Right renal cortex interstitium (tissue), 3 donors: ENCODE measurements at regions not wholly inside any gene's neighbourhood (a gene's known extent, or its start where the extent isn't known, plus 50 kb on each side); places are given as distances from the start of the nearest gene placed in this dataset.
"Not testable (repeated sequence)": the region's sequence is repeated elsewhere in the genome, so short reads cannot be mapped to it uniquely, and the experiment has no call there.

ENCODE experiments used
- DNase-seq, 3 donors: peaks; one replicate each; pipeline ENCODE4 v3.0.0-alpha.2; 2013; ENCODE audit warnings: low read depth in 3 of 3, low spot score in 2 of 3

DNA sequence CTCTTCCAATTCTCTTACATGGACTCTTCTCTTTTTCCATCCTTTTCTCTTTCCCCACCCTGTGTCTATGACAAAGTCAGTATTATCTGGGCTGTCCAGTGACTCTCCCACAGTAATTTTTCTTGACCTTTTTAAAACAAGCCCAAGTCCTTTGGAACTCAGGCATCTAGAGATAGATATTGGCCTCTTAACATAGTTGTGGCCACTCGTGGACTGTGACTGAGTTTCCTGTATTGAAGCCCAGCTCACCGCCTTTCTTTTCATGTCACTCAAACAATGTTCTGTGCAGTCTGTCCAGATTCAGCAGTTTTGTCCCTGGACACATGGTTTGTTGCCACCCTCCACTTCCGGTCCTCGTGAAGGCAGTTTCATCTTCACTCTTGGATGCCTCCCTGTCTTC is 110.9 kb upstream of the CDC14C start:
- DNase-seq: no peak

DNA sequence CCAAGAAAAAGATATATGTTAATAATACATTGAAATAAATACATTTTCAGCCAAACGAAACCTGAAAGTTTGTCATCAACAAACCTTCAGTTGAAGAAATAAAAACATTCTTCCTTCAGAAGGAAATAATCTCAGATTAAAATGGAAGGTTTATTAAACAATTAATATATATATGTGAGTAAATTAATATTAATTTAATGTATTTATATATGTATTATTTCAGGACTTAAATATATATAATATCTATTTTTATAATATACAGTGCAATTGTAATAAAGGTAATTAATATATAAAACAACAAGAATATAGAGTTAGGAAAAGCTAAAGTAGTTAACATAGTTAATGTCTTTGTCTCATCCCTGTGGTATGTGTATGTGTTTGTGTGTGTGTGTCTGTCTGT is 102.2 kb upstream of the CDC14C start:
- no peak for DNase-seq

DNA sequence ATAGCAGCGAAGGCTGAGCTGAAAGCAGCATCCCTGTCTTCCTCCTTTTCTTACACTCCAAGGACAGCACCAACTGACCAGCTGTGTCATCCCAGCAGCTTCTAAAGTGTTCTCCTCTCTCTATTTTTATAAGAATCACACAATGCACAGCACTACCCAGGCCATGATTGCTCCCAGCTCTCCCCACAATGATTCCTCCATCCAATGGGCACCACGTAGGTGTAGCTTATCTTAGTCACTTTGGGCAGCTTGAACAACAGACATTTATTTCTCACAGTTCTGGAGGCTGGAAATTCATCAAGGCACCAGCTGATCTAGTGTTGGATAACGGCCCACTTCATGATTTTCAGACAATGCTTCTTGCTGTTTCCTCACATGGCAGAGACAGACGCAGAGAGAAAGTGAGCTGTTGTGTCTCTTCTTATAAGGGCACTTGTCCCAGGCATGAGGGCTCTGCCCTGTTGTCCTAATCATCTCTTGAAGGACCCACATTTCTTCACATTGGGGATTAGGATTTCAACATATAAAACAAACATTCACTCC is 92.0 kb upstream of the CDC14C start:
- no peak for DNase-seq

DNA sequence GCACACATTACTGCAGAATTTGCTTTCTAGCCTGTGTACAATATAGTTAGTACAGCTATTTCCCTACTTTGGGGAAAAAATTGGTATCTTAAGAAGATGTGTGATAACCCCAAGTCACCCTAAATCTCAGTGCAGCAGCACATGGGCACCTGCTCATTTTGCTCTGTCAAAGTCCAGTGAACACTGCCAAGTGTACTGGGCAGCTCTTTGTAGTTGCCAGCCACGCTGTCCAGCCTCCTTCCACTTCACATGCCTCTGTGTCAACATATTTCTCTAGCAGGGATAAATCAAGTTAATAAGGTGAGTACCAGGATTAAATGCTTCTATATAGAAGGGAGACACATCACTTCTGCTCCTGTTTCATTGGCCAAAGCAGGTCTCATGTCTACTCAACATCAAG is 87.1 kb upstream of the CDC14C start:
- no peak for DNase-seq

DNA sequence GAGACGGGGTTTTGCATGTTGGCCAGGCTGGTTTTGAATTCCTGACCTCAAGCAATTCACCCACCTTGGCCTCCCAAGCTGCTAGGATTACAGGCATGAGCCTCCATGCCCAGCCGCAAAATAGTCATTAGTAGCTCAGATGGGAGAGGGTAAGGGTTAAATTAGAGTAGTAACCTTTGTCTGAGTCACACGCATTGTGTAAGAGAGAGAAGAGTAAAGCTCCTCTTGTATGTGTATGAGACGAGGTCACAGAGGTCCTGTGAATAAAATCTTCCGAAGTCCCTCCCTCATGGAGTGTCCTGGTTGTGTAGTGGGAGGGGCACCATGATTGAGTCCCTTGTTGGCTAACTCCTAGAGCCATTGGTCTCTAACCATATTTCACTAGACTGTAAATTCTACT is 85.2 kb upstream of the CDC14C start:
- DNase-seq: no peak

DNA sequence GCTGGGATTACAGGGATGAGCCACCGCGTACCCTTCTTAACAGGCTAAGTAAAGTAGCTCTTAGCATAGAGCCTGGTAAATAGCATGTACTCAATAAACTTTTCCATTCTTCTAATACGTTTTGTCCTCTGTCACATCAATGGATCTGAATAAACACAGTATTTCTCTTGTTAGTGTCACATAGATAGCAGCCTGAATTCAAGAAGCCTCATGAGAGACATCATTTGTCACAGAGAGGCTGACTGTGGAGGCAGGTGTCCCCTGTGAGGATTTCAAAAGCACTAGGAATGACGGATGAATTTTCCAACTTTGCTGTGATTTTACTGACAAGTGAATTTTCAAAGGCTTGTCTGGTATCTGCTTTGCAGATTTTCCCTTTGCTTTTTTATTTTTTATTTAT is 82.6 kb upstream of the CDC14C start:
- no peak for DNase-seq

DNA sequence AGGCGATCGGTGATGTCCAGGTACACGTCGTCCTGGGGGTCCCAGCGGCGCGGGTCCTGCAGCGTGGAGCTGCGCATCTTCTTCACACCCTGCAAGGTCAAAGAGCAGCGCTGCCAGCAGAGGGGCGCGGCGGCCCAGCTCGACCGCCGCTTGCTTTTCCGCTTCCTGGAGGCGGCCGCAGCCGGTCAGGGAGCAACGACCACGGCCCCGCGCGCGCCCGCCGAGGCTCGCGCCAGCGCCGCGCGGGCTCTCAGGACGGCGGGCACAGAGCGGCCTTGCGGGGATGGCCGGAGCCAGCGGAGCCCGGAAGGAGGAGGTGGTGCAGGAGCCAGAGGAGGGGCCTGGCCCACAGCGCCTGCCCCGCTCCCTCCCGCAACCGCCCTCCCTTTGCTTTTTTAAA is 76.4 kb upstream of the CDC14C start:
- peak in 2 of 3 donors; percentile 2 to 13 for DNase-seq

DNA sequence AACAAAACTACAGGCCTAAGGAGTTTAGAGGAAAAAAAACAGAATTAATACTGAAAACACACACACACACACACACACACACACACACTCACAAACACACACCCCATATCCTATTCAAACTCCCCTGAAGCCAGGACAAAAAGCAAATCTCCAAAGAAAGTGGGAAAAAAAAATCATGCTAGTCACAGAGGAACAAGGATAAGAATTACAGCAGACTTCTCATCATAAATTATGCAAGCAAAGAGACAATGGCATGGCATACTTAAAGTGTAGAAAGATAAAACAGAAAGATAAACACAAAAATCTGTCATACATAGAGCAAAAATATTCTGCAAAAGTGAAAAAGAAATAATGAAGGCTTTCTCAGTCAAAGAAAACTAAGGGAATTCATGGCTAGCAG is 63.9 kb upstream of the CDC14C start:
- not testable (repeated sequence) for DNase-seq

DNA sequence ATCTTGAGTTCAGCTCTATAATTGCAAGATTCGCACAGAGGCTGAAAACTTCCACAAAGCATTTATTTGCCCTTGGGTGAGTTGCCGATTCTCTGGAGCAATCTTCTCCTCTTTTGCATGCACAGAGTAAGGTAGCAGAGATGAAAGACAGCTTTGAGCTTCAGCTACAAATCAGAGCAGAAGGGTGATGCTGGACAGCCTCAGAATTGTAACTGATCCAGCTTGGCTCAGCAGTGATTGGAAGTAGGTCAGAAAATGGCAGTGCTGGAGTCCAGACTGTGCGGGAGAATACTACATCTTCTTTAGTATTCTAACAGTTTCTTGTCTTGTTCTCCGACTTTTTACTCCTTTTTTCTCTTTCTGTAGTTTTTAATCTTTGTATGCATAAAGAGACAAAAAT is 55.4 kb upstream of the CDC14C start:
- no peak for DNase-seq

DNA sequence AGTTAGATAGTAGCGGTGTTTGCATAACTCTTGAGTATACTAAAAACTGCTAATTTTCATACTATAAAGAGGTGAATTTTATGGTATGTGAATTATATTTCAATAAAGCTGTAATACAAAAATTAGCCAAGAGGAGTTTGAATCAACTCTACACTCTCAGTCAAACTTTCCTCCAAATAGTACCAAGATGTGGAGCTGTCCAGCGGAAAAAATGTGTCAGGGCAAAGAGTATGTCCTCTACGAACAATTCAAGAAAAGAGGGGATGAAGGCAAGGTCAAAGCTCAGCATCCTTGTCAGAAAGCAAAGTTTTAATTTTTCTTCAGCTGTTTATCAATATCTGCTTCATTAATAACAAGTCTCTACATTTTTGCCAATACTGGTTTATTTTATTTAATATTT is 51.8 kb upstream of the CDC14C start:
- no peak for DNase-seq
